Stimulated activated effector memory CD8-positive, alpha-beta T cell treated with anti-CD3 and anti-CD28 coated beads, Interleukin-12 subunit alpha, Interleukin-12 subunit beta, amount 100 ng/mL, for 72 hours (primary cell): ENCODE measurements at regions not wholly inside any gene's neighbourhood (a gene's known extent, or its start where the extent isn't known, plus 50 kb on each side); places are given as distances from the start of the nearest gene placed in this dataset.

Experiments used
- ATAC-seq: fragments of 150-1000 bp; cut with Tn5 transposase; 2 replicates; pipeline ENCODE4 v1.10.0; 2021
- DNase-seq, 2 donors: peaks; one replicate each; pipeline ENCODE4 v3.0.0; 2021 to 2022; ENCODE audit warnings: low spot score in 2 of 2
- H3K27ac Mint-ChIP-seq: one replicate; pipeline ENCODE4 v1.8.0; 2022; ENCODE audit warnings: mild to moderate bottlenecking, mixed read lengths
- H3K36me3 Mint-ChIP-seq: one replicate; pipeline ENCODE4 v1.8.0; 2022; ENCODE audit warnings: mild to moderate bottlenecking, mixed read lengths
- H3K4me1 Mint-ChIP-seq: one replicate; pipeline ENCODE4 v1.8.0; 2022; ENCODE audit warnings: mixed read lengths
- H3K4me3 Mint-ChIP-seq: one replicate; pipeline ENCODE4 v1.8.0; 2022; ENCODE audit warnings: mild to moderate bottlenecking, mixed read lengths
- H3K9me3 Mint-ChIP-seq: one replicate; pipeline ENCODE4 v1.8.0; 2022; ENCODE audit warnings: mixed read lengths

GRCh38 chr2:236888794-236889780 lies 196.6 kb upstream of the COPS8 start:
- ATAC-seq (no peak), DNase-seq (no peak)
- H3K27ac Mint-ChIP-seq: no peak overlapping the region
- no peaks in the 10 kb centered on the region for H3K36me3 Mint-ChIP-seq
- H3K9me3 Mint-ChIP-seq: no peaks in the 10 kb centered on the region
- H3K4me3 Mint-ChIP-seq: no peak overlapping the region
- H3K4me1 Mint-ChIP-seq: no peaks in the 10 kb centered on the region

- no peak for ATAC-seq
- no peak for DNase-seq
- Mint-ChIP-seq H3K27ac (no peak overlapping the region), H3K4me3 (no peak overlapping the region), H3K36me3 (no peaks in the 10 kb centered on the region), H3K9me3 (no peaks in the 10 kb centered on the region), H3K4me1 (no peaks in the 10 kb centered on the region)
These were observed 195.6 kb upstream of the COPS8 start for GRCh38 chr2:236889791-236890704.

GRCh38 chr2:236892721-236893120 lies 193.0 kb upstream of the COPS8 start:
- no peaks in the 10 kb centered on the region for H3K9me3 Mint-ChIP-seq
- H3K4me3 Mint-ChIP-seq: no peak overlapping the region
- H3K27ac Mint-ChIP-seq: no peak overlapping the region
- DNase-seq (no peak), ATAC-seq (no peak)
- no peaks in the 10 kb centered on the region for H3K36me3 Mint-ChIP-seq
- H3K4me1 Mint-ChIP-seq: no peaks in the 10 kb centered on the region

GRCh38 chr2:236894791-236895190 lies 190.9 kb upstream of the COPS8 start:
- no peaks in the 10 kb centered on the region for H3K4me1 Mint-ChIP-seq
- H3K27ac Mint-ChIP-seq: no peak overlapping the region
- no peak overlapping the region for H3K4me3 Mint-ChIP-seq
- H3K9me3 Mint-ChIP-seq: no peaks in the 10 kb centered on the region
- no peaks in the 10 kb centered on the region for H3K36me3 Mint-ChIP-seq
- DNase-seq (no peak), ATAC-seq (no peak)

GRCh38 chr2:236895497-236895896 lies 190.2 kb upstream of the COPS8 start:
- DNase-seq (no peak), ATAC-seq (no peak)
- Mint-ChIP-seq H3K36me3 (no peaks in the 10 kb centered on the region), H3K4me1 (no peaks in the 10 kb centered on the region), H3K27ac (no peak overlapping the region), H3K4me3 (no peak overlapping the region), H3K9me3 (no peaks in the 10 kb centered on the region)

GRCh38 chr2:236896688-236897087 lies 189.0 kb upstream of the COPS8 start:
- DNase-seq (peak in 1 of 2 donors; percentile 6), ATAC-seq (no peak)
- H3K27ac Mint-ChIP-seq: no peak overlapping the region
- H3K36me3 Mint-ChIP-seq: no peaks in the 10 kb centered on the region
- H3K4me3 Mint-ChIP-seq: no peak overlapping the region
- no peaks in the 10 kb centered on the region for H3K4me1 Mint-ChIP-seq
- no peaks in the 10 kb centered on the region for H3K9me3 Mint-ChIP-seq

GRCh38 chr2:236899146-236899545 lies 186.5 kb upstream of the COPS8 start:
- Mint-ChIP-seq H3K36me3 (no peaks in the 10 kb centered on the region), H3K27ac (no peak overlapping the region), H3K4me1 (no peaks in the 10 kb centered on the region), H3K9me3 (no peaks in the 10 kb centered on the region), H3K4me3 (no peak overlapping the region)
- no peak for ATAC-seq
- peak in 1 of 2 donors; percentile 4 for DNase-seq

GRCh38 chr2:236899950-236900640 lies 185.6 kb upstream of the COPS8 start:
- DNase-seq: peak in 1 of 2 donors; percentile 23
- Mint-ChIP-seq H3K27ac (no peak overlapping the region), H3K4me3 (no peak overlapping the region), H3K9me3 (no peaks in the 10 kb centered on the region), H3K4me1 (no peaks in the 10 kb centered on the region), H3K36me3 (no peaks in the 10 kb centered on the region)
- ATAC-seq: no peak

GRCh38 chr2:236901956-236902355 lies 183.7 kb upstream of the COPS8 start:
- Mint-ChIP-seq H3K4me3 (no peak overlapping the region), H3K36me3 (no peaks in the 10 kb centered on the region), H3K9me3 (no peaks in the 10 kb centered on the region), H3K27ac (no peak overlapping the region), H3K4me1 (no peaks in the 10 kb centered on the region)
- ATAC-seq (no peak), DNase-seq (peak in 1 of 2 donors; percentile 10)

- DNase-seq (peak in 1 of 2 donors; percentile 13), ATAC-seq (no peak)
- H3K4me1 Mint-ChIP-seq: no peaks in the 10 kb centered on the region
- H3K4me3 Mint-ChIP-seq: no peak overlapping the region
- no peaks in the 10 kb centered on the region for H3K36me3 Mint-ChIP-seq
- H3K27ac Mint-ChIP-seq: no peak overlapping the region
- no peaks in the 10 kb centered on the region for H3K9me3 Mint-ChIP-seq
These were observed 181.7 kb upstream of the COPS8 start for GRCh38 chr2:236903978-236904377.

- no peaks in the 10 kb centered on the region for H3K4me1 Mint-ChIP-seq
- H3K36me3 Mint-ChIP-seq: no peaks in the 10 kb centered on the region
- no peak for ATAC-seq
- H3K9me3 Mint-ChIP-seq: no peaks in the 10 kb centered on the region
- H3K4me3 Mint-ChIP-seq: no peak overlapping the region
- H3K27ac Mint-ChIP-seq: no peak overlapping the region
- peak in 1 of 2 donors; percentile 20 for DNase-seq
These were observed 181.1 kb upstream of the COPS8 start for GRCh38 chr2:236904389-236905263.

- ATAC-seq: no peak
- Mint-ChIP-seq H3K27ac (no peak overlapping the region), H3K9me3 (no peaks in the 10 kb centered on the region), H3K36me3 (no peaks in the 10 kb centered on the region), H3K4me1 (no peaks in the 10 kb centered on the region), H3K4me3 (no peak overlapping the region)
- no peak for DNase-seq
These were observed 179.7 kb upstream of the COPS8 start for GRCh38 chr2:236905976-236906375.

GRCh38 chr2:236908439-236909192 lies 177.1 kb upstream of the COPS8 start:
- ATAC-seq: peak; percentile 29
- Mint-ChIP-seq H3K27ac (no peak overlapping the region), H3K4me1 (no peaks in the 10 kb centered on the region), H3K36me3 (no peaks in the 10 kb centered on the region), H3K4me3 (no peak overlapping the region), H3K9me3 (no peaks in the 10 kb centered on the region)
- peak in 1 of 2 donors; percentile 13 for DNase-seq

- no peaks in the 10 kb centered on the region for H3K9me3 Mint-ChIP-seq
- no peaks in the 10 kb centered on the region for H3K4me1 Mint-ChIP-seq
- no peaks in the 10 kb centered on the region for H3K36me3 Mint-ChIP-seq
- no peak overlapping the region for H3K4me3 Mint-ChIP-seq
- DNase-seq (peak in 1 of 2 donors; percentile 34), ATAC-seq (no peak)
- no peak overlapping the region for H3K27ac Mint-ChIP-seq
These were observed 176.5 kb upstream of the COPS8 start for GRCh38 chr2:236909193-236909504.
